ENCODE measurements at regions not wholly inside any gene's neighbourhood (a gene's known extent, or its start where the extent isn't known, plus 50 kb on each side); places are given as distances from the start of the nearest gene placed in this dataset.

- POLR2A ChIA-PET = no interaction called here
- peaks cover 8% of the 10 kb centered on the region for H3K27me3 Mint-ChIP-seq
- H3K36me3 Mint-ChIP-seq (ENCODE audit: low read depth) = no peaks in the 10 kb centered on the region
- no peak overlapping the region for H3K27ac Mint-ChIP-seq
- intact Hi-C loops (cut with micrococcal nuclease) = no loop called here
- no peak overlapping the region for H3K4me3 Mint-ChIP-seq
- TF ChIP-seq CTCF (IDR thresholded peaks at IDR 0.05) = no peak
- CTCF ChIA-PET = no interaction called here
- no peaks in the 10 kb centered on the region for H3K9me3 Mint-ChIP-seq
- H3K4me1 Mint-ChIP-seq (ENCODE audit: low read depth) = no peaks in the 10 kb centered on the region
- ATAC-seq = no peak
- DNase-seq = no peak
Measured at GRCh38 chr1:75673885-75674284, 50.6 kb upstream of the ACADM start.

All from activated CD8-positive, alpha-beta T cell treated with anti-CD3 and anti-CD28 coated beads for 36 hours (primary cell).